Anterior cingulate cortex (tissue), 58 donors: ENCODE measurements at regions not wholly inside any gene's neighbourhood (a gene's known extent, or its start where the extent isn't known, plus 50 kb on each side); places are given as distances from the start of the nearest gene placed in this dataset.
"Not testable (repeated sequence)": the region's sequence is repeated elsewhere in the genome, so short reads cannot be mapped to it uniquely, and the experiment has no call there.

ENCODE experiments used
- DNase-seq, 58 donors: peaks; one replicate each; lab custom pipeline; 2025; lab: John Stamatoyannopoulos, UW

DNA sequence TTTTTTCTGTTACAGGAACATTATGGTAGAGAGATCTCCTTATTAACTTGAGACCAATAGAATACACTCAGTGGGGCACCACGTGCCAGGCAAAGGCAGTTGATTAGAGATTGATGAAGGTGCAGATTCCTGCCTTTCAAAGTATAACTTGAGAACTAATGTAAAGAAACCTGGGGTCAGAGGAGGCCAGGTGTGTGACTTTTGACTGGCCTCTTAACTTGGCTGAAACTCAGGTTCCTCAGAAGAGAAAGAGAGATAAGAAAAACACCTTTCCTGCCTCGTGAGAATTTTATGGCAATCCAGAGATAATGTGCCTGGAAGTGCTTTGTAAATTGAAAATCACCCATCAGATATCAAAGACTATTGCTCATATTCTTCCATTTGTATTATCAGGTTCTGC, 110.7 kb upstream of the GZMB start:
- no peak for DNase-seq

DNA sequence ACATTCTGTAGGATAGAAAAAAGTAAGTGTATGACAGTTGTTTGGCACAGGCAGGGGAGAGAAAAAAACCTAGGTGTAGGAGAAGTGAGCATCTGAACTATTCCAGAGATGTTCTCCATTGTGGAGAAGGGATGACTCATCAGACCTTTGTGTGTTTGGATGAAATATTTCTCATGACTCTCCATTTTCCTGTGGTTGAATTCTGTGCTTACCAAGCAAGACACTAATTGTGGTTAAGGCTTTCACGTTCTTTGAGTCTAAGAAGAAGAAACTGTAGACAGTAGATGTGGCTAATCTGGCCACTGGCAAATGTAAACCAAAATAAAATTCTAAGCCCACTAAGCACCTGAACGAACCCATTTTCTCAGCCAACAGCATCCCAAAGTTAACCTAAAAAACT, 107.9 kb upstream of the GZMB start:
- no peak for DNase-seq

DNA sequence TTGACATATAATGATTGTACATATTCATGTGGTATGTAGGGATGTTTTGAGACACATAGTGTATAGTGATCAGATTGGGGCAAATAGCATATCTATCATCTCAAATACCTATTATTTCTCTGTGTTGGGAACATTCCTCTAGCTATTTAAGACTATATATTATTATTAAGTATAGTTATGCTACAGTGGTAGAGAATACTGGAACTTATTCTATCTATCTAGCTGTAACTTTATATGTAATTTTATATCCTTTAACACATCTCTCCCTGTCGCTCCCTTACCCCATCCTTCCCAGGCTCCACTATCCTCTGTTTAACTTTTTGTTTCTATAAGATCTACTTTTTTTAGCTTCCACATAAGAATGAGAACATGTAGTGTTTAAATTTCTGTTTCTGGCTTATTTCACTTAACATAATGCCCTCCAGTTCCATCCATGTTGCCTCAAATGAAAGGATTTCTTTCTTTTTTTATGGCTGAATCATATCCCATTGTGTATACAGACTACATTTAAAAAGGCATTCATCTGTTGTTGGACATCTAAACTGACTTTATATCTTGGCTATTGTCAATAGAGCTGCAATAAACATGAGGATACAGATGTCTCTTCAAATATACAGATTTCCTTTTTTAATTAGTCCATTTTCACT, 102.1 kb upstream of the GZMB start:
- DNase-seq = no peak

DNA sequence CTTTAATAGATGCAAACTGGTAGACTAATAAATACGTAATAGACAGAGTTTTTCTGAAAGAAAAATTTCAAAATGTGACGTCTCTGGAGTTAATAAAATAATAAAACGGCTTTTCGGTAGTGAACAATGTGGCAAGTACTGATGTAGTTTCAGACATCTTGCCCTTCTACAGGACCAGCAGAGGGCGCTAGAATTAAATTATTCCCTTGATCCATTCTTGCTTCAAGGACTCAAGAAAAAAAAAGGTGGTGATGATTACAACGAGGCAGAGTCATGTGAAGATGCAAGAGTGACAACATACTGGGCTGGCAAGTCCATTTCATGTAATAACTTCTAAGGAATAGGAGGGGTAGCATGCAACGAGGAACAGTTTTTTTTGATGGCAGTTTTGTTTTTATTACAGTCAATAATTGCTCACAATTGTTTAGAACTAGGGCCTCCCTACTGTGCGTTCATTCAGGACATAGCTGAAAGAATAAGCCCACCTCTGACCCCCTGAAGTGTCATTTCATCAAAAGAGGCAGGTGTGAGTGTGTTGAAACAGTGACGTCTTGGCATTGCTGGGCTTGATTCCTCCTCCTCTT, 101.0 kb upstream of the GZMB start:
- DNase-seq = peak in 28 of 58 donors; percentile 1 to 74 (median 10)

DNA sequence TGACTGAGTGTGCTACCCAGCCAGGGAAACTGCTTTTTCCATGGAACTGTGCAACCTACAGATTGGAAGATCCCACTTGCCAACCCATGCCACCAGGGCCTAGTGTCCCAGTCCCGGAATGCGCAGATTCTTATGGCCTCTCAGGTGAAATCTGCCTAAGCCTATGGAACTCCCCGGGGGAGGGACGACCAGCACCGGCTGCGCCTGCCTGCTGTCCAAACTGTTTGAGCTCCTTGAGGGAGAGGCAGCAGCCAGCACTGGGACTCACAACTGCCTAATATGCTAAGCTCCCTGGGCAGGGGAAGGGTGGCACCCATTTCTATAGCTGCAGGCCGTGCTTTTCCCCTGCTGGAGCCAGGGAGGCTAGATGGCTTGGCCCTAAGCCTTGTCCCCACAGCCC, 92.5 kb upstream of the GZMB start:
- no peak for DNase-seq

DNA sequence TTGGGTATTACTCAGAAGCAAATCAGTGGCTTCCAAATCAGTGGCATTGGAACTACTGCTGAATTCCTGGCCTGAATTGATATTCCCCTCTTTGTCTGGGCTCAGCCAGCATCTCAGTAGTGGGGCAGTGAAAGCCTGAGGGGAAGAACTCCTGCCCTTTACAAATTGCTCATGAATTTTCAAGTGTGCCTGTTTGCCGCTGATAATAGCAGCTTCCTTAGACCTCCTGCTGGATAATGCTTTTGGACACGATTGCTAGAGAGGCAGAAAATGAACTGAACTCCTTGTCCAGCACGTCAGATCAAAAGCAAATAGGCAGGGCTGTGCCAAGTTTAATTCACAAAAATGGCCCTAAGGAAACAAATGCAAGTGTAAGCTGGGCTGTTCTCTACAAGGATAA, 91.3 kb upstream of the GZMB start:
- no peak for DNase-seq

DNA sequence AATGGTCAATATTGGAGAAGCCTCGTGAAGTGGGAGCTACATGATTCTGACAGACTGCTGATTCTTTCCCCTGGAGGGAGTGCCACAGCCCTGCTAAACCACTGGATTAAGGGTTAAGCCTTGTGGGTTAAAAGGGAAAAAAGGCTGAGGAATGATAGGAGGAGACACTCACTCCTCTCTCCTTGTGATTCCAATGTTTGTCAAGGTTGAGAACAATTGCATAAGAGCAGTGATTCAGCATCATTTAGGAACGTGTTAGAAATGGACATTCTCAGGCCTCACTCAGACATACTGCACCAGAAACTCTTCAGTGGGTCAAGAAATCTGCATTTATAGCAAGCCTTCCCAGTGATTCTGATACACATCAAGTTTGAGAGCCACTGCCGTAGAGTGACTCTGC, 87.8 kb upstream of the GZMB start:
- no peak for DNase-seq

DNA sequence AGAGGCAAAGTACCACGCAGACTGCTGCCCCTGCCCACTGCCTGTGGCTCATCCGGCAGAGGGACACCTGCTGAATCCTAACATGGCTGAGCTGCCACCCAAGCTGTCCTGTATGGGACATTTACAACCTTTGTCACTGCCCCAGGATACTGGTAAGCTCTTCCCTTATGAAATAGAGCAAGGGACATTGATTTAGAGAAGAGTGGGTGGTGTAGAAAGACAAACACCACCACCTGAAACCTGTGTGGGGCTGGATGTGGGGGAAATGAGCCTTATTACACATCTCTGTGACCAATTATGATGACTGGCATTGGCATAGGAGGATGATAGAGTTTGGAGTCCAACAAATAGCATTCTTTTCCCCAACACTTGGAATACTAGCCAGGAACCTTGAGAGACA, 81.2 kb upstream of the GZMB start:
- DNase-seq = no peak

DNA sequence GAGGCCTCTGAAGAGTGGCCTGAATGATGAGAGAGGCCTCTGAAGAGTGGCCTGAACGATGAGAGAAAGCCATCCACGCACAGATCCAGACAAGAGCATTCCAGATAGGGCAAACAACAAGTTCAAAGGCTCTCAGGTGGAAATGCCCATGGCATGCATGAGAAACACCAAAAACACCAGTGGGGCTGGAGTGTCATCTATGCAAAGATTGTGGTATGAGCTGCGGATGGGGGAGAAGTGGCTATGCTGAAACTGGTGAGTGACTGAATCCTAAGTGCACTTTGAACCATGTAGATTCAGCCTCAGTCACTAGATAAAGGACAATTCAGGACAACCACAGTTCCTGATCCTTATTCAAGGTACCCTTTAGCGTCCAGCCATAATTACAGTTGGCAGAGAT, 79.4 kb upstream of the GZMB start:
- no peak for DNase-seq

DNA sequence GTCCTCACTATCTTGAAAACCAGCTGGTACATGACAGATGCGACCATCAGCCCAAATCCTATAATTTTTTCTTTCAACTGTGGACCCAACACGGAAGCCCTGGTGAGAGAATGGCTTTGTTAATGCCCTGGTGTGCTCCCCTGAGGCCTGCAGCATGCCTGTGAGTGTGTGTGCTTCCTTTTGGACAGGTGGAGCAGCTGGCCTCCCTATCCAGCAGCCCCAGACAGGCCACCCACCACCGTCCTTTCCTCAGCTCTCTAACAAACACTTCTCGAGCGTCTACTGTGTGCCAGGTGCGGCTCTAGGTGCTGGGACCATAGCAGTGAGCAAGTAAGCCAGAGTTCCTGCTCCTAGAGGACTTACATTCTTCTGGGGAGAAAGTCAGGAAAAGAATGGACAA, 78.9 kb upstream of the GZMB start:
- DNase-seq = no peak

DNA sequence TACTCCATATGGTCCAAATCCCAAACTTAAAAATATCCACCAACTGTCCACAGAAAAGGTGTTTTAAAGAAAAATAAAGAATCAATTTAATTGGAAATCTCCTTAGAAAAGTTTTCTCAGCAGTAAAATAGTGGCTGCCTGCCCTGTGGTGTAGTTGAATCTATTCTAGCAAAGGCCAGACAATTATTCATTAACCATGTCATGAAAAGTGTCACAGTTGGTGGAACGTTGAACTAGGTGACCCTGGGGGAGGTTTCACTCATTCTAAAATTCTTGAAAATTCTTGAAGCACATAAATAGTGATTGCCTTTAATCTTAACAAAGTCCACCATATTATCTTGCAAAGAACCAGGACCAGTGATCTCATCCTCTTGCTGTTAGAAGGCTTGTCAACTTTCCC, 78.4 kb upstream of the GZMB start:
- no peak for DNase-seq

DNA sequence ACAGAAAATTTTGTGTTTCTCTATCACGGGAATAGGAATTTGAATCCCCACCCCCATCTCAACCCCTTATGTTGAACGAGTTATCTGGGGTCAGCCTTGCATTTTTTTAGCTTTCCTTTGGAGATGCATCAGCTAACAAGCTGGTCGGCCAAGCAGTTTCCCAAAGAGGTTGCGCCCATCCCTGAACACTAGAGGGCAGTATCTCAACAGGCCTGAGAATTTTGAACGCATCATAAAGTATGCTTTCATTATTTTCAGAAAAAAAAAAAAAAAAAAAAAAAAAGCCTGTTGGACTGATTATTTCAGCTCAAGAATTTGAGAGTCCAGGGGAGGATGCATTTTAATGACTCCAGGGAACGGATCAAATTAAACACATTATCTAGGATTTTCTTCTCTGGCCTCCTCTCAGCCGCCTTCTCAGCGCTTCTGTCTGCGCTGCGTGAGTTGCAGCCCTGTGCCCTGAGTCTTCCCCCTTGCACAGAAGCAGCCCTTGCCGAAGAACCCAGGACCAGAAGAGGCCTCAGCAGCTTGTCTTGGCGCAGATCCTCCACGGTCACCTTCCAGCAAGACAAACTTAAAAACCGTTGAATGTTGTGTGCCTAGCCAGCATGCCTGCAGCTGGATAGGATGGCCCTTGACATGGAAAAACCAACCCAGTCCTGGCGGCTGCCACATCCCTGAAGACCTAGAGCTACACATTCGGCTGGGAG, 76.6 kb upstream of the GZMB start:
- peak in 48 of 58 donors; percentile 7 to 68 (median 36) for DNase-seq

DNA sequence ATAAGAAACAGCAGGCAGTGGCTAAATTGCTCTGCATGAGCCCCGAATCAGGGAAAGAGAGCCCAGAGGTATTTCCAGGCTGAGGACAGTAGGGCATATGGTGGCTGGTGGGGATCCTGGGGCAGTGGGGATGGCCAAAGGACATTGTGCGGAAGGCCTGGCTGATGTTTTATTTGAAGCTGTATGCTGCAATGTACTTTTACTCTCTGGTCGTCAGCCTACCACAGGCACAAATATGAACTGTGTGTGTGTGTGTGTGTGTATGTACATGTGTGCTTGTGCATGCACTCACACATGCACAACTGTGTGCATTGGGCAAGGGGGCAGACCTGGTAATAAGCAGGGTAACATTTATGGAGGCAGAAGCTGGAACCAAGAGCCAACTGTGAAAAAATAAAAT, 74.7 kb upstream of the GZMB start:
- no peak for DNase-seq

DNA sequence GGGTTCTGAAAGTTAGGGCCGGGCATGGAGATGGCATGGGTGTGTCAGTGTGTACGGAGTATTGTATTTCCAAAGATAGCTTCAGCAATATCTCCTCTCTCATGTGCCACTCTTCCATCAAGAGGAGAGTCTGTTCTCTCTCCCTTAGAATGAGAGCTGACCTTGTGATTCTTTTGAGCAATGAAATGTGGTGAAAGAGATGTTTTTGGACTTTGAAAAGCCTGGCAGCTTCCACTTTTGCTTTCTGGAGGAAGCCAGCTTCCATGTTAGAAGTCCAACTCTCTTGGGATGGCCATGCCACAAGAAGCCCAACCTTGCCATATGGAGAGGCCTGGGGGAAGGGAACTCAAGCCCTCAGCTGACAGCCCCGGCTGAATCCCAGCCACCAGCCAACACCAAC, 72.4 kb upstream of the GZMB start:
- DNase-seq = no peak

DNA sequence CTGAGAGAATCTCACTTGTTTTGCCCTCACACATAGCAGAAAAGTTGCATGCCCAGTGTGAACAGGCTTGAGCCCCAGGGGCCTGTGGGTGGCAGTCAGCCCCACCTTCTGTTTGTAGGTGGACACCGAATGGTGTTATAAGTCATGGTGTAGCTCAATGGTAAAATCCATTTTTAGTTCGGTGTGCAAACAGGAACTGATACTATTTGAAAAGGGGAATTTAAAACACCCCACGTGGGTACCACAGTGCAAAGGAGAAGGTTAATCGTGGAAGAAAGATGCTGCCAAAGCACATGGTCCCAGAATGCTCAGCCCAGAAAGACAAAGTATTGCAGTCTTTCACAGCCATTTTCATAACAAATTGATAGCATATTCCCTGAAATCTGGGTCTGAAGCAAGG, 71.8 kb upstream of the GZMB start:
- DNase-seq = no peak

DNA sequence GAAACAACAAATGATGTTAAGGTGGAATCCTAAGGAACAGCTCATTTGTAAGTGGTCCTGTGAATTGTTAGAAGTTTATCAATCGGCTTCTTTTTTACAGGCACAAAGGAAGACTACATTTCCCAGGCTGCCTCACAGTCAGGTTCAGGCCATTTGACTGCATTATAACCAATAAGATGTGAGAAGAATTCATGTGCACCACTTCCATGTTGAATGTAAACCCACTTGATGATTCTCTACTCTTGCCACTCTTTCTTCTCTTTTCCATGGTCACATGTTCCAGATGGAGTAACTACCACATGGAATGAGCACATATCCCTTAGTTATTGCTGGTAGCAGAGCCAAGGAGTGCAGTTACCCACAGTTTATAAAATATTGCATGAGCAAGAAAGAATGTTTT, 67.1 kb upstream of the GZMB start:
- DNase-seq = no peak

DNA sequence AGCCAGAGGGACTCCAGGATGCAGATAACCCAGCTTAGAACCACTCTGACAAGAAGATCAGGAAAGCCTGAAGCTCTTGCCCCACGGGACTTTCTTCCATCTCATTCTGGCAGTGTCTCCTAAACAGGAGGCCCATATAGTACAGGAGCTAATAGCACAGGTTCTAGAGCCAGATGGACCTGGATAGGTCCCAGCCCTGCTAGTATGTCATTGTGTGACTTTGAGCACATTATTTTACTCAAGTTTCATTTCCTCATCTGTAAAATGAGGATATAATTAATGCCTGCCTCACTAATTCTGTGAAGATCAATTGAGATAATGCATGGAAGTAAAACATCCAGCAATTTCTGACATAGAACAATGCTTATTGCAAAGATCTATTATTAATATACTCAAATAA, 66.5 kb upstream of the GZMB start:
- no peak for DNase-seq

DNA sequence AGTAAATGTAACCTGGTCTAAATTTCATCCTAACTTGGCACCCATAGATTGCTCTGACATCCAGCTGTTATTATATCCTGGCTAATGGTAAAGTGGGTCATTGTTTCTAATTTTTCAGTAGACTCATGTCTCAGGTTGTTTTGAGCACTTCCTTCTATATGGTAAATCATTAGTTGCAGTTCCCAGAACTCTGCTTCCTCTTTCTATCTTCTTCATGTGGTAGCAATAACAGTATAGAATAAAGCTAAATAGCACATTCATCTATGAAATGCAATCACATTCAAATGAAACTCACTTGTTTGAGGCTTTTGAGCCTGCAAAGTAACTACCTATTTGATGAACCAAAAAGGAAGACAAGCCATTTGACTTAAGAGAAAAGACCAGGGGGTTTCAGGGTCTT, 65.1 kb upstream of the GZMB start:
- DNase-seq = no peak

DNA sequence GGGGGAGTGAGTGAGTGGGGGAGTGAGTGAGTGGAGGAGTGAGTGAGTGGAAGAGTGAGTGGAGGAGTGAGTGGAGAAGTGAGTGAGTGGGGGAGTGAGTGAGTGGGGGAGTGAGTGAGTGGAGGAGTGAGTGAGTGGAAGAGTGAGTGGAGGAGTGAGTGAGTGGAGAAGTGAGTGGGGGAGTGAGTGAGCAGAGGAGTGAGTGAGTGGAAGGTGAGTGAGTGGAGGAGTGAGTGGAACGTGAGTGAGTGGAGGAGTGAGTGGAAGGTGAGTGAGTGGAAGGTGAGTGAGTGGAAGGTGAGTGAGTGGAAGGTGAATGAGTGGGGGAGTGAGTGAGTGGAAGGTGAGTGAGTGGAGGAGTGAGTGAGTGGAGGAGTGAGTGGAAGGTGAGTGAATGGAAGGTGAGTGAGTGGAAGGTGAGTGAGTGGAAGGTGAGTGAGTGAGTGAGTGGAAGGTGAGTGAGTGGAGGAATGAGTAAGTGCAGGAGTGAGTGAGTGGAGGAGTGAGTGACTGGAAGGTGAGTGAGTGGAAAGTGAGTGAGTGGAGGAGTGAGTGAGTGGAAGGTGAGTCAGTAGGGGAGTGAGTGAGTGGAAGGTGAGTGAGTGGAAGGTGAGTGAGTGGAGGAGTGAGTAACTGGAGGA, 62.4 kb upstream of the GZMB start:
- DNase-seq = not testable (repeated sequence)

DNA sequence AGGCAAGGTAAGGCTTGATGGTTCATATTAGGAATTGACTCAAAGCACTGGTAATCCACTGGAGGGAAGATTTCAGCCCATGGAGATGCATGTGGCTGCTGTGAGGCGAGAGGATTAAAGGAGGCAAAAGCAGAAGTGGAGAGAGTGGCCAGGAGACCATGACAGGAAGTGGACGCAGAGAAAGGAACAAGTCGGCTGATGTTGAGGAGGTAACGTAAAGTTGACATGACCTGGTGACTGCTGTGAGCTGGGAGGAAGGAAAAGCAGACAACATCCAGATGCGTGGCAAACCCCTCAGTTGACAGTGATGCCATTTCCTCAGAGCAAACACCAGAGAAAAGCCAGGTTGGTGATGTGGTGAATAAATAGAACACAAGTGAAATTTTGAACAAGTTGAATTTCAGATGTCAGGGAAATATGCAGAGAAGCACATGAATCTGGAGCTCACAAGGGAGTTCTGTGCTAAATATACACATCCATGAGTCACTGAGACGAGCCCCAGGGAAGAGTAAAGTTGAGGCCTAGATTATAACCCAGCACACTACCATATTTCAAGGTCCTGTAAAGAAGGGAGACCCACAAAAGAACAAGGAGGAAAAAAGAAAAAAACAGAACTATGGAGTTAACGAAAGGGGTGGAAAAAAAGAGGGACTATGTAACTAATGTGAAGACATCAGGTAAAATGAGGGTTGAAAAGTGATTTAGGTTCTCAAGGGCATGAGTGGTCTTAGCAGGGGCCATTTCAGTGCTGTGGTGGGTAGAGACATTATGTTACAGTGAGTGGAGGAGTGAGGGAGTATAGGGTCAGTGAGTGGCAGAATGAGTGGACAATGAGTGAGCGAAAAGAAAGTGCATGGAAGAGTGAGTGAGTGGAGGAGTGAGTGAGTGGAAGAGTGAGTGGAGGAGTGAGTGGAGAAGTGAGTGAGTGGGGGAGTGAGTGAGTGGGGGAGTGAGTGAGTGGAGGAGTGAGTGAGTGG, 61.6 kb upstream of the GZMB start:
- DNase-seq = peak in 12 of 58 donors; percentile 6 to 35 (median 14)

DNA sequence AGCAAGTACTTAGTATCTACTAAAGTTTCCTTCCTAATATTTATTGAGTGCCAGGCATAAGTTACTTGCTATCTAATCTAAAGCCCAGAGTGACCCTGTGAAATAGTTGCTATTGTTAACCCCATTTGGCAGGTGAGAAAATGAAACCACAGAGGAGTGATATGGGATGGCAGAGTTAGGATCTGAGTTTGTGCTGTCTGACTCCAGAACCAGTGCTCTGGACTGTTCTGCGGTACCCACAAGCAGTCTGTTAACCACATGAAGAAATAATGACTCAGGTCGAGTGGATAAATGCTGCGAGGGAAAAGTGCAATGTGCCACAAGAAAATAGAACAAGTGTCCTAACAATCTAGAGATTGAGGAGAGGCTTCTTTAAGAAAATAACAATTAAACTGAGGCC, 60.7 kb upstream of the GZMB start:
- DNase-seq = no peak
